Neural progenitor cell (in vitro differentiated cells): ENCODE measurements at regions not wholly inside any gene's neighbourhood (a gene's known extent, or its start where the extent isn't known, plus 50 kb on each side); places are given as distances from the start of the nearest gene placed in this dataset.

ENCODE experiments used
- EZH2 ChIP-seq: fragments of 200-600 bp; sonication (generic); IDR thresholded peaks from 2 replicates; pipeline ENCODE4 v1.6.1; 2017; ENCODE audit warnings: antibody characterized with exemption, mild to moderate bottlenecking, moderate library complexity
- EZH2phosphoT487 ChIP-seq: fragments of 200-600 bp; sonication (generic); IDR thresholded peaks from 2 replicates; pipeline ENCODE4 v1.6.1; 2017; ENCODE audit warnings: antibody characterized with exemption
- TF ChIP-seq, protein P1 (sequence below): fragments of 200-600 bp; sonication (generic); IDR thresholded peaks from 2 replicates; pipeline ENCODE4 v1.5.1; 2017; ENCODE audit warnings: antibody characterized with exemption, mild to moderate bottlenecking

DNA sequence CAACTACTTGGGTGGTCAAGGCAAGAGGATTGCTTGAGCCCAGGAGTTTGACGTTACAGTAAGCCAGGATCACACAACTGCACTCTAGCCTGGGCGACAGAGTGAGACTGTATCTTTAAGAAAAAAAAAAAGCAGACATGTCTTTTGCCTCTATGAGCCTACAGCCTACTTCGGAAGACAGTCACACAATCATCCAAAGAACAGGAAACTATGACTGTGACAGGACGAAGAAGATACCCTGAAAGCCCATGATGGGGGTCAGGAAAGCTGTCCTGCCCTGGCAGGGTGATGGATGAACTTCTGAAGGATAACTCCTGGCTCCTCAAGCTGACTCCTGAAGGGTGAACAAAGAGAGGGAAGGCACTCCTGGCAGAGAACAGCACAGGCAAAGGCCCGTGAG is 251.7 kb upstream of the SIX2 start:
- TF ChIP-seq, protein P1, sequence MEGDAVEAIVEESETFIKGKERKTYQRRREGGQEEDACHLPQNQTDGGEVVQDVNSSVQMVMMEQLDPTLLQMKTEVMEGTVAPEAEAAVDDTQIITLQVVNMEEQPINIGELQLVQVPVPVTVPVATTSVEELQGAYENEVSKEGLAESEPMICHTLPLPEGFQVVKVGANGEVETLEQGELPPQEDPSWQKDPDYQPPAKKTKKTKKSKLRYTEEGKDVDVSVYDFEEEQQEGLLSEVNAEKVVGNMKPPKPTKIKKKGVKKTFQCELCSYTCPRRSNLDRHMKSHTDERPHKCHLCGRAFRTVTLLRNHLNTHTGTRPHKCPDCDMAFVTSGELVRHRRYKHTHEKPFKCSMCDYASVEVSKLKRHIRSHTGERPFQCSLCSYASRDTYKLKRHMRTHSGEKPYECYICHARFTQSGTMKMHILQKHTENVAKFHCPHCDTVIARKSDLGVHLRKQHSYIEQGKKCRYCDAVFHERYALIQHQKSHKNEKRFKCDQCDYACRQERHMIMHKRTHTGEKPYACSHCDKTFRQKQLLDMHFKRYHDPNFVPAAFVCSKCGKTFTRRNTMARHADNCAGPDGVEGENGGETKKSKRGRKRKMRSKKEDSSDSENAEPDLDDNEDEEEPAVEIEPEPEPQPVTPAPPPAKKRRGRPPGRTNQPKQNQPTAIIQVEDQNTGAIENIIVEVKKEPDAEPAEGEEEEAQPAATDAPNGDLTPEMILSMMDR: no peak
- TF ChIP-seq EZH2phosphoT487 (no peak), EZH2 (no peak)
